H9 (cell line): ENCODE measurements at regions not wholly inside any gene's neighbourhood (a gene's known extent, or its start where the extent isn't known, plus 50 kb on each side); places are given as distances from the start of the nearest gene placed in this dataset.
A peak's percentile ranks its signal among the peaks of the same experiment; 100 is the strongest.

Experiments
- DNase-seq: peaks from one replicate; pipeline ENCODE4 v3.0.0-alpha.2; 2017
- H2AFZ ChIP-seq: one replicate; pipeline ENCODE4 v1.6.1; 2013; ENCODE audit warnings: mild to moderate bottlenecking, low read length, control low read depth, moderate library complexity
- H2AK5ac ChIP-seq: 2 replicates; pipeline ENCODE4 v1.6.1; 2013; ENCODE audit warnings: low read length, control low read depth, mixed read lengths; ENCODE audit not compliant: insufficient read length
- H2BK120ac ChIP-seq: one replicate; pipeline ENCODE4 v1.6.1; 2013; ENCODE audit warnings: low read depth, mild to moderate bottlenecking, low read length, control low read depth, inconsistent platforms; ENCODE audit not compliant: poor library complexity, severe bottlenecking
- H2BK12ac ChIP-seq: 2 replicates; pipeline ENCODE4 v1.6.1; 2013; ENCODE audit warnings: low read length, control low read depth, mixed read lengths, low read depth; ENCODE audit not compliant: insufficient read length
- H2BK15ac ChIP-seq: 2 replicates; pipeline ENCODE4 v1.6.1; 2013; ENCODE audit warnings: low read depth, low read length, control low read depth
- H2BK20ac ChIP-seq: one replicate; pipeline ENCODE4 v1.6.1; 2013; ENCODE audit warnings: low read depth, mild to moderate bottlenecking, low read length, control low read depth, inconsistent platforms; ENCODE audit not compliant: poor library complexity, severe bottlenecking
- H2BK5ac ChIP-seq: 2 replicates; pipeline ENCODE4 v1.6.1; 2013; ENCODE audit warnings: low read length, control low read depth, mixed read lengths; ENCODE audit not compliant: insufficient read length
- H3K14ac ChIP-seq: 2 replicates; pipeline ENCODE4 v1.6.1; 2013; ENCODE audit warnings: low read length, control low read depth; ENCODE audit not compliant: insufficient read depth
- H3K18ac ChIP-seq: 2 replicates; pipeline ENCODE4 v1.6.1; 2013; ENCODE audit warnings: low read depth, mild to moderate bottlenecking, mixed read lengths, low read length, control low read depth; ENCODE audit not compliant: insufficient read length
- H3K23ac ChIP-seq: 2 replicates; pipeline ENCODE4 v1.6.1; 2013; ENCODE audit warnings: low read length, control low read depth, mixed read lengths, low read depth; ENCODE audit not compliant: insufficient read length
- H3K23me2 ChIP-seq: 2 replicates; pipeline ENCODE4 v1.6.1; 2013; ENCODE audit warnings: low read depth, mild to moderate bottlenecking, mixed read lengths, low read length, control low read depth; ENCODE audit not compliant: insufficient read length, poor library complexity, severe bottlenecking
- H3K27ac ChIP-seq: 2 replicates; pipeline ENCODE4 v1.5.1; 2013; ENCODE audit warnings: low read length, control low read depth, mixed read lengths, low read depth; ENCODE audit not compliant: insufficient read length
- H3K27me3 ChIP-seq: 2 replicates; pipeline ENCODE4 v1.6.1; 2013; ENCODE audit warnings: low read length, control low read depth, inconsistent platforms; ENCODE audit not compliant: insufficient read depth
- H3K4ac ChIP-seq: 2 replicates; pipeline ENCODE4 v1.6.1; 2013; ENCODE audit warnings: low read depth, mild to moderate bottlenecking, control low read depth, inconsistent platforms, low read length, moderate library complexity
- H3K4me1 ChIP-seq: 2 replicates; pipeline ENCODE4 v1.6.1; 2013; ENCODE audit warnings: low read length, control low read depth, inconsistent platforms; ENCODE audit not compliant: insufficient read depth
- H3K4me2 ChIP-seq: 2 replicates; pipeline ENCODE4 v1.6.1; 2013; ENCODE audit warnings: low read length, control low read depth, mixed read lengths; ENCODE audit not compliant: insufficient read length, insufficient read depth
- H3K56ac ChIP-seq: 2 replicates; pipeline ENCODE4 v1.6.1; 2013; ENCODE audit warnings: low read depth, mild to moderate bottlenecking, mixed read lengths, low read length, control low read depth; ENCODE audit not compliant: insufficient read length
- H3K79me1 ChIP-seq: 2 replicates; pipeline ENCODE4 v1.6.1; 2013; ENCODE audit warnings: low read depth, mild to moderate bottlenecking, moderate library complexity, low read length, control low read depth, inconsistent platforms; ENCODE audit not compliant: insufficient read depth, poor library complexity, severe bottlenecking
- H3K79me2 ChIP-seq: 2 replicates; pipeline ENCODE4 v1.6.1; 2013; ENCODE audit warnings: low read length, control low read depth, inconsistent platforms; ENCODE audit not compliant: insufficient read depth
- H3K9ac ChIP-seq: 2 replicates; pipeline ENCODE4 v1.6.1; 2013; ENCODE audit warnings: low read length, control low read depth, mixed read lengths; ENCODE audit not compliant: insufficient read length; ENCODE audit errors: extremely low read depth
- H3K9me3 ChIP-seq: one replicate; pipeline ENCODE4 v1.6.1; 2013; ENCODE audit warnings: low read depth, low read length, inconsistent platforms; ENCODE audit not compliant: control insufficient read depth
- H3T11ph ChIP-seq: one replicate; pipeline ENCODE4 v1.6.1; 2013; ENCODE audit warnings: mild to moderate bottlenecking, low read length, control low read depth, inconsistent platforms
- H4K20me1 ChIP-seq: one replicate; pipeline ENCODE4 v1.6.1; 2013; ENCODE audit not compliant: control insufficient read depth, insufficient read length, insufficient read depth
- H4K5ac ChIP-seq: 2 replicates; pipeline ENCODE4 v1.6.1; 2013; ENCODE audit warnings: low read depth, mild to moderate bottlenecking, mixed read lengths, low read length, control low read depth; ENCODE audit not compliant: insufficient read length
- H4K8ac ChIP-seq: replicated peaks from 2 replicates; pipeline ENCODE4 v1.6.1; 2013; ENCODE audit warnings: low read length, control low read depth, mixed read lengths, low read depth; ENCODE audit not compliant: insufficient read length
- H4K91ac ChIP-seq: 2 replicates; pipeline ENCODE4 v1.6.1; 2013; ENCODE audit warnings: low read depth, mild to moderate bottlenecking, moderate library complexity, mixed read lengths, low read length, control low read depth; ENCODE audit not compliant: insufficient read length
- H3K27ac Mint-ChIP-seq, 3 experiments: 2 replicates in 2 of 3; 3 replicates in 1 of 3; pipeline ENCODE4 v1.8.0; 2020 to 2021; ENCODE audit warnings: mixed read lengths in 3 of 3, mild to moderate bottlenecking in 1 of 3, moderate library complexity in 1 of 3
- H3K27me3 Mint-ChIP-seq: 2 replicates; pipeline ENCODE4 v1.8.0; 2021; ENCODE audit warnings: low read depth, mild to moderate bottlenecking, moderate library complexity, mixed read lengths
- H3K36me3 Mint-ChIP-seq, 3 experiments: 2 replicates in 2 of 3; 3 replicates in 1 of 3; pipeline ENCODE4 v1.8.0; 2020 to 2021; ENCODE audit warnings: low read depth in 3 of 3, mixed read lengths in 3 of 3; ENCODE audit not compliant: insufficient read depth in 1 of 3
- H3K4me1 Mint-ChIP-seq, 2 experiments: 2 replicates each; pipeline ENCODE4 v1.8.0; 2020; ENCODE audit warnings: mixed read lengths in 2 of 2
- H3K4me3 Mint-ChIP-seq, 2 experiments: 2 replicates in 1 of 2; 3 replicates in 1 of 2; pipeline ENCODE4 v1.8.0; 2020 to 2021; ENCODE audit warnings: mild to moderate bottlenecking in 2 of 2, mixed read lengths in 2 of 2, moderate library complexity in 1 of 2
- H3K9me3 Mint-ChIP-seq, 2 experiments: 2 replicates in 1 of 2; 3 replicates in 1 of 2; pipeline ENCODE4 v1.8.0; 2020; ENCODE audit warnings: mild to moderate bottlenecking in 2 of 2, mixed read lengths in 2 of 2, moderate library complexity in 1 of 2
- WGBS: extraction: QIAGEN DNeasy Blood & Tissue Kit; methylation state at CpG from one replicate; pipeline ENCODE4 v1.1.7; 2013; ENCODE audit warnings: missing lambda C conversion rate, low lambda C conversion rate, mixed read lengths; ENCODE audit not compliant: insufficient read length; ENCODE audit errors: extremely low coverage; 5-methylcytosine and 5-hydroxymethylcytosine counted together
- TF ChIP-seq, protein P1 (sequence below): fragments of 200-600 bp; sonication (generic); conservative IDR thresholded peaks from 3 replicates; pipeline ENCODE4 v1.8.0; 2021; ENCODE audit warnings: antibody characterized with exemption, mild to moderate bottlenecking

DNA sequence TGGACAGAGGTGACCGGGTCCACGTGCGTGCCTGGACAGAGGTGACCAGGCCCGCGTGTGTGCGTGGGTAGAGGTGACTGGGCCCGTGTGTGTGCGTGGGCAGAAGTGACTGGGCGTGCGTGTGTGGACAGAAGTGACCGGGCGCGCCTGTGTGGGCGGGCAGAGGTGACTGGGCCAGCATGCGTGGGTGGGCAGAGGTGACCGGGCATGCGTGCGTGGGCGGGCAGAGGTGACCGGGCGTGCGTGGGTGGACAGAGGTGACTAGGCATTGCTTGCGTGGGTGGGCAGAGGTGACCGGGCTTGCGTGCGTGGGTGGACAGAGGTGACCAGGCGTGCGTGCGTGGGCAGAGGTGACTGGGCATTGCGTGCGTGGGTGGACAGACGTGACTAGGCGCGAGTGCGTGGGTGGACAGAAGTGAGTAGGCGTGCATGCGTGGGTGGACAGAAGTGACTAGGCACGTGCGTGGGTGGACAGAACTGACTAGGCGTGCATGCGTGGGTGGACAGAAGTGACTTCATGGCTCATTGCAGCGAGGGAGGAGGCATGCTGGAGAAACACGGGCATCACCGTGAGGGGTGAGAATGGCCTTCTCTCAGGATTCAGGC is 254.1 kb upstream of the IRX4 start:
- no peak overlapping the region for H2BK120ac ChIP-seq
- TF ChIP-seq, protein P1, sequence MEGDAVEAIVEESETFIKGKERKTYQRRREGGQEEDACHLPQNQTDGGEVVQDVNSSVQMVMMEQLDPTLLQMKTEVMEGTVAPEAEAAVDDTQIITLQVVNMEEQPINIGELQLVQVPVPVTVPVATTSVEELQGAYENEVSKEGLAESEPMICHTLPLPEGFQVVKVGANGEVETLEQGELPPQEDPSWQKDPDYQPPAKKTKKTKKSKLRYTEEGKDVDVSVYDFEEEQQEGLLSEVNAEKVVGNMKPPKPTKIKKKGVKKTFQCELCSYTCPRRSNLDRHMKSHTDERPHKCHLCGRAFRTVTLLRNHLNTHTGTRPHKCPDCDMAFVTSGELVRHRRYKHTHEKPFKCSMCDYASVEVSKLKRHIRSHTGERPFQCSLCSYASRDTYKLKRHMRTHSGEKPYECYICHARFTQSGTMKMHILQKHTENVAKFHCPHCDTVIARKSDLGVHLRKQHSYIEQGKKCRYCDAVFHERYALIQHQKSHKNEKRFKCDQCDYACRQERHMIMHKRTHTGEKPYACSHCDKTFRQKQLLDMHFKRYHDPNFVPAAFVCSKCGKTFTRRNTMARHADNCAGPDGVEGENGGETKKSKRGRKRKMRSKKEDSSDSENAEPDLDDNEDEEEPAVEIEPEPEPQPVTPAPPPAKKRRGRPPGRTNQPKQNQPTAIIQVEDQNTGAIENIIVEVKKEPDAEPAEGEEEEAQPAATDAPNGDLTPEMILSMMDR, result no peak
- peak; percentile 20 for DNase-seq
- no peak overlapping the region for H3K4me2 ChIP-seq
- peak overlapping the region in 2 of 3 experiments; percentile 70 to 88; a peak in 2 of 7 replicates for H3K27ac Mint-ChIP-seq
- no peak overlapping the region for H3K27ac ChIP-seq
- H2AK5ac ChIP-seq, result no peak overlapping the region
- H4K8ac ChIP-seq, result no peak overlapping the region
- H4K91ac ChIP-seq, result no peak overlapping the region
- no peak overlapping the region for H3K4me3 Mint-ChIP-seq
- H3K4me1 Mint-ChIP-seq, result no peaks in the 10 kb centered on the region
- no peak overlapping the region for H2BK15ac ChIP-seq
- no peak overlapping the region for H2BK12ac ChIP-seq
- no peaks in the 10 kb centered on the region for H3K79me1 ChIP-seq
- H3K18ac ChIP-seq, result no peak overlapping the region
- H3K56ac ChIP-seq, result no peak overlapping the region
- H3K23me2 ChIP-seq, result no peaks in the 10 kb centered on the region
- H3K27me3 ChIP-seq, result no peaks in the 10 kb centered on the region
- H4K20me1 ChIP-seq, result no peaks in the 10 kb centered on the region
- H3K36me3 Mint-ChIP-seq, result no peaks in the 10 kb centered on the region; a peak in 1 of 7 replicates
- no CpG with 5 or more reads among the region's 44 CpGs for WGBS
- H2BK5ac ChIP-seq, result no peak overlapping the region
- H3K14ac ChIP-seq, result no peak overlapping the region
- no peaks in the 10 kb centered on the region for H3K79me2 ChIP-seq
- no peaks in the 10 kb centered on the region for H3K4me1 ChIP-seq
- no peak overlapping the region for H3K9ac ChIP-seq
- no peak overlapping the region for H2BK20ac ChIP-seq
- no peaks in the 10 kb centered on the region for H3K9me3 ChIP-seq
- H3K23ac ChIP-seq, result no peak overlapping the region
- H3K4ac ChIP-seq, result no peak overlapping the region
- peaks cover 3% of the 10 kb centered on the region for H3K27me3 Mint-ChIP-seq
- H3K9me3 Mint-ChIP-seq, result no peaks in the 10 kb centered on the region
- H3T11ph ChIP-seq, result no peak overlapping the region
- no peak overlapping the region for H4K5ac ChIP-seq
- H2AFZ ChIP-seq, result no peak overlapping the region
